HG03457 (cell line): ENCODE measurements at regions not wholly inside any gene's neighbourhood (a gene's known extent, or its start where the extent isn't known, plus 50 kb on each side); places are given as distances from the start of the nearest gene placed in this dataset.

Experiments used
- ATAC-seq: cut with Tn5 transposase; IDR thresholded peaks from one replicate; pipeline ENCODE4 v1.9.1; 2021; ENCODE audit warnings: moderate number of reproducible peaks; ENCODE audit not compliant: unreplicated experiment

- ATAC-seq = no peak
Observed at GRCh38 chr12:90172524-90172923, 463.9 kb upstream of the ATP2B1 start.

GRCh38 chr12:90170740-90171139 is 462.1 kb upstream of the ATP2B1 start:
- no peak for ATAC-seq

GRCh38 chr12:90167518-90168208 is 459.0 kb upstream of the ATP2B1 start:
- no peak for ATAC-seq

- ATAC-seq = no peak
Observed at GRCh38 chr12:90166671-90167070, 458.0 kb upstream of the ATP2B1 start.

GRCh38 chr12:90166012-90166411 is 457.4 kb upstream of the ATP2B1 start:
- ATAC-seq = no peak

GRCh38 chr12:90163975-90164374 is 455.3 kb upstream of the ATP2B1 start:
- no peak for ATAC-seq

- ATAC-seq = no peak
Observed at GRCh38 chr12:90153827-90154226, 445.2 kb upstream of the ATP2B1 start.

- ATAC-seq = no peak
Observed at GRCh38 chr12:90152897-90153624, 444.4 kb upstream of the ATP2B1 start.

GRCh38 chr12:90151491-90152015 is 442.9 kb upstream of the ATP2B1 start:
- no peak for ATAC-seq

- ATAC-seq = no peak
Observed at GRCh38 chr12:90149453-90149852, 440.8 kb upstream of the ATP2B1 start.

GRCh38 chr12:90129366-90130030 is 420.9 kb upstream of the ATP2B1 start:
- ATAC-seq = no peak

GRCh38 chr12:90128526-90128925 is 419.9 kb upstream of the ATP2B1 start:
- no peak for ATAC-seq

GRCh38 chr12:90126125-90126524 is 417.5 kb upstream of the ATP2B1 start:
- no peak for ATAC-seq

- ATAC-seq = no peak
Observed at GRCh38 chr12:90124914-90125313, 416.3 kb upstream of the ATP2B1 start.

- no peak for ATAC-seq
Observed at GRCh38 chr12:90124289-90124688, 415.7 kb upstream of the ATP2B1 start.

GRCh38 chr12:90122681-90123080 is 414.0 kb upstream of the ATP2B1 start:
- ATAC-seq = no peak

GRCh38 chr12:90120627-90121026 is 412.0 kb upstream of the ATP2B1 start:
- no peak for ATAC-seq

- ATAC-seq = no peak
Observed at GRCh38 chr12:90112666-90113065, 404.0 kb upstream of the ATP2B1 start.

- ATAC-seq = no peak
Observed at GRCh38 chr12:90111791-90112580, 403.3 kb upstream of the ATP2B1 start.

GRCh38 chr12:90106568-90106967 is 397.9 kb upstream of the ATP2B1 start:
- ATAC-seq = no peak
